Stimulated activated naive B cell treated with anti-CD40 and anti-IgM and Interleukin-4, amounts not matched to agents 10 μg/mL and 1 μg/mL and 100 μg/mL, for 72 hours (primary cell): ENCODE measurements at regions not wholly inside any gene's neighbourhood (a gene's known extent, or its start where the extent isn't known, plus 50 kb on each side); places are given as distances from the start of the nearest gene placed in this dataset.
"Not testable (repeated sequence)": the region's sequence is repeated elsewhere in the genome, so short reads cannot be mapped to it uniquely, and the experiment has no call there.

Source experiments
- ATAC-seq, 2 donors: fragments of 150-1000 bp; cut with Tn5 transposase; replicated peaks; 2 replicates each; pipeline ENCODE4 v1.10.0; 2021; ENCODE audit warnings: moderate library complexity in 1 of 2
- DNase-seq: peaks from one replicate; pipeline ENCODE4 v3.0.0; 2021
- H3K27ac Mint-ChIP-seq: one replicate; pipeline ENCODE4 v1.8.0; 2022; ENCODE audit warnings: mild to moderate bottlenecking, mixed read lengths
- H3K27me3 Mint-ChIP-seq, 2 donors: one replicate each; pipeline ENCODE4 v1.8.0; 2022; ENCODE audit warnings: mixed read lengths in 2 of 2
- H3K36me3 Mint-ChIP-seq, 2 donors: one replicate each; pipeline ENCODE4 v1.8.0; 2022; ENCODE audit warnings: mixed read lengths in 2 of 2, mild to moderate bottlenecking in 1 of 2
- H3K4me1 Mint-ChIP-seq, 2 donors: one replicate each; pipeline ENCODE4 v1.8.0; 2022; ENCODE audit warnings: mixed read lengths in 2 of 2, mild to moderate bottlenecking in 1 of 2
- H3K4me3 Mint-ChIP-seq, 2 donors: one replicate each; pipeline ENCODE4 v1.8.0; 2022; ENCODE audit warnings: mild to moderate bottlenecking in 2 of 2, mixed read lengths in 2 of 2, moderate library complexity in 1 of 2
- H3K9me3 Mint-ChIP-seq, 2 donors: one replicate each; pipeline ENCODE4 v1.8.0; 2022; ENCODE audit warnings: mixed read lengths in 2 of 2, mild to moderate bottlenecking in 1 of 2

GRCh38 chr1:224558904-224559303 is 57.2 kb upstream of the CNIH3 start:
- DNase-seq (no peak), ATAC-seq (no peak)
- H3K9me3 Mint-ChIP-seq = no peaks in the 10 kb centered on the region
- H3K36me3 Mint-ChIP-seq = no peaks in the 10 kb centered on the region
- peaks cover 0 to 3% of the 10 kb centered on the region in 2 donors for H3K27me3 Mint-ChIP-seq
- H3K27ac Mint-ChIP-seq = no peak overlapping the region
- H3K4me1 Mint-ChIP-seq = no peaks in the 10 kb centered on the region
- no peak overlapping the region for H3K4me3 Mint-ChIP-seq

- no peak for DNase-seq
- H3K27ac Mint-ChIP-seq = no peak overlapping the region
- H3K27me3 Mint-ChIP-seq = peaks cover 0 to 3% of the 10 kb centered on the region in 2 donors
- H3K9me3 Mint-ChIP-seq = no peaks in the 10 kb centered on the region
- no peaks in the 10 kb centered on the region for H3K4me1 Mint-ChIP-seq
- ATAC-seq = no peak
- no peaks in the 10 kb centered on the region for H3K36me3 Mint-ChIP-seq
- no peak overlapping the region for H3K4me3 Mint-ChIP-seq
Observed at GRCh38 chr1:224559981-224560728, 56.0 kb upstream of the CNIH3 start.

- not testable (repeated sequence) for H3K36me3 Mint-ChIP-seq, DNase-seq, H3K9me3 Mint-ChIP-seq, H3K27ac Mint-ChIP-seq, H3K4me1 Mint-ChIP-seq, H3K27me3 Mint-ChIP-seq, H3K4me3 Mint-ChIP-seq, ATAC-seq
Observed at GRCh38 chr1:224562881-224563280, 53.2 kb upstream of the CNIH3 start.

GRCh38 chr1:224563666-224564065 is 52.5 kb upstream of the CNIH3 start:
- H3K4me1 Mint-ChIP-seq = no peaks in the 10 kb centered on the region
- no peak overlapping the region for H3K27ac Mint-ChIP-seq
- H3K9me3 Mint-ChIP-seq = peaks cover 0 to 2% of the 10 kb centered on the region in 2 donors
- ATAC-seq (no peak), DNase-seq (no peak)
- peaks cover 0 to 3% of the 10 kb centered on the region in 2 donors for H3K27me3 Mint-ChIP-seq
- no peaks in the 10 kb centered on the region for H3K36me3 Mint-ChIP-seq
- no peak overlapping the region for H3K4me3 Mint-ChIP-seq

GRCh38 chr1:224564454-224565084 is 51.5 kb upstream of the CNIH3 start:
- no peaks in the 10 kb centered on the region for H3K4me1 Mint-ChIP-seq
- H3K27me3 Mint-ChIP-seq = peaks cover 0 to 3% of the 10 kb centered on the region in 2 donors
- H3K4me3 Mint-ChIP-seq = no peak overlapping the region
- H3K36me3 Mint-ChIP-seq = no peaks in the 10 kb centered on the region
- peaks cover 0 to 2% of the 10 kb centered on the region in 2 donors for H3K9me3 Mint-ChIP-seq
- H3K27ac Mint-ChIP-seq = no peak overlapping the region
- ATAC-seq = no peak
- no peak for DNase-seq

GRCh38 chr1:224565186-224565585 is 50.9 kb upstream of the CNIH3 start:
- Mint-ChIP-seq H3K9me3 (peaks cover 0 to 2% of the 10 kb centered on the region in 2 donors), H3K36me3 (no peaks in the 10 kb centered on the region), H3K27me3 (peaks cover 0 to 3% of the 10 kb centered on the region in 2 donors), H3K4me3 (no peak overlapping the region), H3K27ac (no peak overlapping the region), H3K4me1 (no peaks in the 10 kb centered on the region)
- ATAC-seq (no peak), DNase-seq (no peak)

GRCh38 chr1:224565611-224566406 is 50.3 kb upstream of the CNIH3 start:
- no peak overlapping the region for H3K4me3 Mint-ChIP-seq
- H3K36me3 Mint-ChIP-seq = no peaks in the 10 kb centered on the region
- no peak for ATAC-seq
- no peaks in the 10 kb centered on the region for H3K4me1 Mint-ChIP-seq
- peaks cover 0 to 2% of the 10 kb centered on the region in 2 donors for H3K9me3 Mint-ChIP-seq
- peaks cover 0 to 3% of the 10 kb centered on the region in 2 donors for H3K27me3 Mint-ChIP-seq
- H3K27ac Mint-ChIP-seq = no peak overlapping the region
- no peak for DNase-seq
